LNCaP clone FGC (cell line): ENCODE measurements at regions not wholly inside any gene's neighbourhood (a gene's known extent, or its start where the extent isn't known, plus 50 kb on each side); places are given as distances from the start of the nearest gene placed in this dataset.

Source experiments
- DNase-seq: peaks from one replicate; pipeline ENCODE4 v3.0.0-alpha.2; 2011; ENCODE audit warnings: low read depth
- H3K4me3 ChIP-seq: 2 replicates; pipeline ENCODE4 v1.5.1; 2011; ENCODE audit warnings: mild to moderate bottlenecking, low read depth, low read length, control low read depth
- TF ChIP-seq, protein P1 (sequence below): IDR thresholded peaks from 2 replicates; pipeline ENCODE4 v1.5.1; 2012; ENCODE audit warnings: mild to moderate bottlenecking; ENCODE audit not compliant: control insufficient read depth, insufficient read depth; ENCODE audit errors: extremely low read depth

DNA sequence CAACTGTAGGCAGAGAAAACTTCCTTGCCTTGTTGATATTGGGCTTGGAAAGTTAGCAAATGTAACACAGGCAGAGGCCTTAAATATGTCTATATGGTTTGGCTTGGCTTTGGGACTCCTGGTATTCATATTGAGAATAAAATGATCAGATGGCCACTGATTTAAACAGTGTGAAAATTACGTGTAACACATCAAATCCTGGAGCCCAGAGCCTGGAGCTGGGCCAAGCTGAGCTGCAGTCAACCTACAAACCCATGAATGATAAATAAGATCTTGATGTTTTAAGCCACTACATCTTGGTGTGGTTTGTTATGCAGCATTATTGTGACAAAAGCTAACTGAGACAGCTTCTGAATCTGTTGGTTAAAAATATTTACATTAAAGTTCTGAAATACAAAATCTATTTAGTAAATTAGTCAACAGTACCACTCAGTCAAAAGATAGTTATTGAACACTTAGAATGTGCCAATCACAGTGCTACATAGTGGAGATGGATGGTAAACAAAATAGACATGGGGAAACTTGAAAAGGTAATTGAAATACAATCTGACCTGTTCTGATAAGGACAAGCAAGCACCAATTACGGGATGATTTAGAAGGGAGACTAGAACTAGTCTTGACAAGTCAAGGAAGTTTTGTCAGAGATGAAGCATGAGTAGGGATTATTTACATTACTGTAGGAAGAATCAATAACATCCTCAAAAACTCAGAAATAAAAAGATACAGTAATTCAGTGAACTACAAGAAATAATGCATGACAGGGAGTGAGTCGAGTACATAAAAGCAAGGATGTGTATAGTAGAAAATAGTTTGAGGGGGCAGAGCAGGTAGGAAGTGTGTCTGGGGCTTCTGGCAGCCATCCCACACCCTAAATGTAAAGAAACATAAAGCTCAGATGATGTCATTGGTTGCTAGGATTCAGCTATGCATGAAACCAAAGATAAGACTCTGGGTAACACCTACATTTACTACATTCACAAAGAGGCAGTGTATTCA lies 157.7 kb downstream of the HNMT start:
- no peak for DNase-seq
- TF ChIP-seq, protein P1, sequence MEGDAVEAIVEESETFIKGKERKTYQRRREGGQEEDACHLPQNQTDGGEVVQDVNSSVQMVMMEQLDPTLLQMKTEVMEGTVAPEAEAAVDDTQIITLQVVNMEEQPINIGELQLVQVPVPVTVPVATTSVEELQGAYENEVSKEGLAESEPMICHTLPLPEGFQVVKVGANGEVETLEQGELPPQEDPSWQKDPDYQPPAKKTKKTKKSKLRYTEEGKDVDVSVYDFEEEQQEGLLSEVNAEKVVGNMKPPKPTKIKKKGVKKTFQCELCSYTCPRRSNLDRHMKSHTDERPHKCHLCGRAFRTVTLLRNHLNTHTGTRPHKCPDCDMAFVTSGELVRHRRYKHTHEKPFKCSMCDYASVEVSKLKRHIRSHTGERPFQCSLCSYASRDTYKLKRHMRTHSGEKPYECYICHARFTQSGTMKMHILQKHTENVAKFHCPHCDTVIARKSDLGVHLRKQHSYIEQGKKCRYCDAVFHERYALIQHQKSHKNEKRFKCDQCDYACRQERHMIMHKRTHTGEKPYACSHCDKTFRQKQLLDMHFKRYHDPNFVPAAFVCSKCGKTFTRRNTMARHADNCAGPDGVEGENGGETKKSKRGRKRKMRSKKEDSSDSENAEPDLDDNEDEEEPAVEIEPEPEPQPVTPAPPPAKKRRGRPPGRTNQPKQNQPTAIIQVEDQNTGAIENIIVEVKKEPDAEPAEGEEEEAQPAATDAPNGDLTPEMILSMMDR = no peak
- no peak overlapping the region for H3K4me3 ChIP-seq

DNA sequence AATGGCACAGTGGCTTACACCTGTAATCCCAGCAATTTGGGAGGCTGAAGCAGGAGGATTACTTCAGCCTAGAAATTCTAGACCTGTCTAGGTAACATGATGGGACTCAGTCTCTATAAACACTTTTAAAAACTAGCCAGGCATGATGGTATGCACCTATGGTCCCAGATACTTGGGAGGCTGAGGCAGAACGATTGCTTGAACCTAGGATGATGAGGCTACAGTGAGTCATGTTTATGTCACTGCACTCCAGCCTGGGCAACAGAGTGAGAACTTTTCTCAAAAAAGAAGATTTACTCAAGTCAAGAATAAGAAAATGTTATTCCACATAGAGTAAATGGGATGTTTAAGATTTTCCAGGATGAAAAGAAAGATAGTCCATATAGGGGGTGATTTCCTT lies 158.6 kb downstream of the HNMT start:
- no peak for DNase-seq
- no peak overlapping the region for H3K4me3 ChIP-seq
- TF ChIP-seq, protein P1 = no peak

DNA sequence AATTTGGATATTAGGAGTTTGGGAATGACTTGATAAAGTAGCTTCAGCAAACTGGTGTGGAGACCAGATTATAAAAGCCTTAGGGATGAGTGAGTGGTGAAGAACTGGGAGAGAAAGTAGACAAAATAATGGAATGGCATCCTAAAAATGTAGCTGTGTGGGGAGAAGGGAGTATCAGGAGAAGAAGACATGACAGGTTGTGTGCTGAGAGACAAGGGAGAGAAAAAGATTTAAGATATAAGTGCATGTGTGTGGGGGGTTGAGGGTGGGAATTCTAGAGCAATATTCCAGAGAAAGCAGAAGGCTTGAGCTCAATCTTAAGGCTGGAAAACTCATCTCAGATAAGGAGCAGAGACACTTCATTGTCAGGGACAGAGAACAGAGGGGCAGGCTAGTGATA lies 159.5 kb downstream of the HNMT start:
- no peak overlapping the region for H3K4me3 ChIP-seq
- DNase-seq = no peak
- TF ChIP-seq, protein P1 = no peak

DNA sequence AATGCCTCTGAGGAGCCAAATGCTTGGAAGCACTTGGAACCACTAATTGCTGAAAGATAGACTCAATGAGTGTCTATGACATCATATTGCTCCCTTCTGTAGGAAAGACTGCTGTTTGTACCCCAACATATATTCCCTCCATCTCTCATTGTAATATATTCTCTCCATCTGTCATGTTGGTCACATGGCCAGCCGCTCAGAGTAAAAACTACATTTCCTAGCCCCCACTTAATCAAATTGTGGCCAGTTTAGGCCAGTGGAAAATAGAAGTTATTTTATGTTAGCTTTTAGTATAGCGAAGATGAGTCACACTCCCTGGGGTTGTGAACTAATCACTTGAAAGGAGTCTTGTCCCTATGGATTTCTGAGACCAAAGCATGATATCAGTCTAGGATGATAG lies 160.2 kb downstream of the HNMT start:
- TF ChIP-seq, protein P1 = no peak
- DNase-seq = no peak
- no peak overlapping the region for H3K4me3 ChIP-seq

DNA sequence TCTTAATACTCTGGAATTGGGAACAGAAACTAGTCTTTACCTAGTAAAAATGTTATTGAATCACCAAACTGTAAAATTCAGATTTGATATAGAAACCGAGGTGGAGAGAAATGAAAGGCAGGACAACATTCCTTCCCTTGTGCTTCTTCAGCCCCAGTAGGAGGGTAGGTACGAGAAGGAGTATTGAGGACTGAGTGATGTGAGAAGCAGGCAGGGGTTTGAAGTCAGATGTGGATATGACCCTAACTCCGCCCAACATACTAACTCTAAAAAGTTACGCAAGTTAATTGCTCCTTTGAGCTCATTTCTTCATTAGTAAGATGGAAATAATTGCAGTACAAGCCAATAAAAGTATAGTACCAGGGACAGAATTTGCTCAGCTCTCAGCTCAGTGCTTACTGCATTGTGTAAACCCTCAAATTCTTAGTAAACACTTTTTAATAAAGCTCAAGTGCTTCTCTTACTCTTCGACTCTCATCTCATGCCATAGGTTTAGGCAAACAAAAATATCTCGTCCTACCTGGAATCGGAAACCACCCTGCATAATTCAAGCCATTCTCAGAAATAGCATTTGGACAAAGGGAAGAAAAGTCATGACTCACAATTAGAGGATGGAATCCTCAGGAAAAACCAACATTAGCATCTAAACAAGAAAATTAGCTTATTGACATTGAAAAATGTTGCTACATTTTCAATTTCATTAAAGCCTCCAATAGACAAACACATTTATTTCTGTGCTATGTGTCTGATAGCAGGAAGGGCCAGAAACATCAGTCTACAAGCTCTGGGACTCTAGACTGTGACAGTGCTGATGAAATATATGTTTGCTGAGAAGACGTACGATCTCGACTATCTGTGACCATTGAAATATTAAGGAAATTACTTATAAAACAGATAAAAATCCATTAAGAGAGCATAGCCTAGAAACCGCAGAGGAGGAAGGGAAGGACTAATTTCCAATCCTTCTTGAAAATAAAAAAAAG lies 161.3 kb downstream of the HNMT start:
- TF ChIP-seq, protein P1 = no peak
- H3K4me3 ChIP-seq = no peak overlapping the region
- no peak for DNase-seq

DNA sequence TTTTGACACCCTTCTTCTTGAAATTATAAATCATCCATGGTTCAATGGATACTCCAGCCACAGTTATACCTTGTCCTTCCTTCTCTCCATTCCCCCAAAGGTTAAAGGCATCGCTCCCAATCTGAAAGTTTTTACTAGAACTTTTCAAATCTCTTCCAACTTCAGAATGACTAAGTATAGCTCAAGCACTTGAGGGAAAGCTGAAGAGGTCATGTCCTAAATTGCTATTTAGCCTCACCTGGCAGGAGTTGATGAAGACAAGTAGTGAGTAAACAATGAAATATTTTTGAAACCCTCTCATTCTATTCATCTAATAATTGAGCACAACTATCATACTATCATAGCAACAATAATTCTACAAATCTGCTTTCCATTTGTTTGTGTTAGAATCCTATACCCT lies 167.8 kb downstream of the HNMT start:
- no peak for DNase-seq
- TF ChIP-seq, protein P1 = no peak
- no peak overlapping the region for H3K4me3 ChIP-seq
